Fibroblast of skin of back (primary cell): ENCODE measurements at regions not wholly inside any gene's neighbourhood (a gene's known extent, or its start where the extent isn't known, plus 50 kb on each side); places are given as distances from the start of the nearest gene placed in this dataset.
"Not testable (repeated sequence)": the region's sequence is repeated elsewhere in the genome, so short reads cannot be mapped to it uniquely, and the experiment has no call there.

Experiments used
- DNase-seq: peaks from one replicate; pipeline ENCODE4 v3.0.0-alpha.2; 2013

GRCh38 chr2:37571587-37572136 lies 99.8 kb downstream of the CDC42EP3 start:
- no peak for DNase-seq

- peak; percentile 81 for DNase-seq
Measured at GRCh38 chr2:37573451-37574388, 97.7 kb downstream of the CDC42EP3 start.

- DNase-seq, result no peak
Measured at GRCh38 chr2:37575780-37576179, 95.7 kb downstream of the CDC42EP3 start.

- not testable (repeated sequence) for DNase-seq
Measured at GRCh38 chr2:37576194-37576593, 95.2 kb downstream of the CDC42EP3 start.

- DNase-seq, result no peak
Measured at GRCh38 chr2:37576831-37577230, 94.6 kb downstream of the CDC42EP3 start.

GRCh38 chr2:37579192-37579713 lies 92.2 kb downstream of the CDC42EP3 start:
- DNase-seq, result peak; percentile 56

GRCh38 chr2:37579949-37580348 lies 91.5 kb downstream of the CDC42EP3 start:
- not testable (repeated sequence) for DNase-seq

GRCh38 chr2:37581433-37581832 lies 90.0 kb downstream of the CDC42EP3 start:
- DNase-seq, result no peak

GRCh38 chr2:37582481-37583220 lies 88.8 kb downstream of the CDC42EP3 start:
- DNase-seq, result peak; percentile 63

- DNase-seq, result no peak
Measured at GRCh38 chr2:37583402-37583801, 88.0 kb downstream of the CDC42EP3 start.

- DNase-seq, result peak; percentile 94
Measured at GRCh38 chr2:37583867-37584266, 87.6 kb downstream of the CDC42EP3 start.

- no peak for DNase-seq
Measured at GRCh38 chr2:37585295-37585908, 86.0 kb downstream of the CDC42EP3 start.

- peak; percentile 96 for DNase-seq
Measured at GRCh38 chr2:37585982-37586621, 85.3 kb downstream of the CDC42EP3 start.

GRCh38 chr2:37586663-37587317 lies 84.7 kb downstream of the CDC42EP3 start:
- no peak for DNase-seq

GRCh38 chr2:37587817-37588216 lies 83.6 kb downstream of the CDC42EP3 start:
- DNase-seq, result no peak

GRCh38 chr2:37588316-37588777 lies 83.1 kb downstream of the CDC42EP3 start:
- no peak for DNase-seq

GRCh38 chr2:37589298-37589697 lies 82.1 kb downstream of the CDC42EP3 start:
- DNase-seq, result peak; percentile 55

GRCh38 chr2:37590119-37590571 lies 81.3 kb downstream of the CDC42EP3 start:
- DNase-seq, result peak; percentile 57
